ENCODE measurements at regions not wholly inside any gene's neighbourhood (a gene's known extent, or its start where the extent isn't known, plus 50 kb on each side); places are given as distances from the start of the nearest gene placed in this dataset.

GRCh38 chr4:23483320-23483960, 406.4 kb downstream of the PPARGC1A start:
- no peaks in the 10 kb centered on the region for H3K36me3 ChIP-seq (ENCODE audit: insufficient read depth, low read length)
- no peak overlapping the region for H3K27ac ChIP-seq
- no peak for DNase-seq (ENCODE audit: low read depth, low spot score)
- H3K9ac ChIP-seq (ENCODE audit: insufficient read length), result no peak overlapping the region
- no peak overlapping the region for H3K4me3 ChIP-seq
- no peaks in the 10 kb centered on the region for H3K9me3 ChIP-seq (ENCODE audit: low read depth, low read length)
- TF ChIP-seq EZH2 (IDR thresholded peaks at IDR 0.05), result no peak
- no peak for TF ChIP-seq POLR2AphosphoS5 (IDR thresholded peaks at IDR 0.05; ENCODE audit: borderline replicate concordance, low read depth, low read length)
- no peak for TF ChIP-seq FOXP2 (optimal IDR thresholded peaks at IDR 0.05; ENCODE audit: control extremely low read depth, extremely low read length, insufficient read depth)

- TF ChIP-seq POLR2AphosphoS5 (IDR thresholded peaks at IDR 0.05; ENCODE audit: borderline replicate concordance, low read depth, low read length) (no peak), FOXP2 (optimal IDR thresholded peaks at IDR 0.05; ENCODE audit: control extremely low read depth, extremely low read length, insufficient read depth) (no peak), EZH2 (IDR thresholded peaks at IDR 0.05) (no peak)
- Histone ChIP-seq H3K9ac (ENCODE audit: insufficient read length) (no peak overlapping the region), H3K4me3 (no peak overlapping the region), H3K27ac (no peak overlapping the region), H3K9me3 (ENCODE audit: low read depth, low read length) (no peaks in the 10 kb centered on the region), H3K36me3 (ENCODE audit: insufficient read depth, low read length) (no peaks in the 10 kb centered on the region)
- no peak for DNase-seq (ENCODE audit: low read depth, low spot score)
These were observed 408.3 kb downstream of the PPARGC1A start for GRCh38 chr4:23481566-23481965.

GRCh38 chr4:23477905-23478304, 411.9 kb downstream of the PPARGC1A start:
- no peak for DNase-seq (ENCODE audit: low read depth, low spot score)
- no peaks in the 10 kb centered on the region for H3K36me3 ChIP-seq (ENCODE audit: insufficient read depth, low read length)
- H3K9ac ChIP-seq (ENCODE audit: insufficient read length), result no peak overlapping the region
- no peak overlapping the region for H3K27ac ChIP-seq
- H3K9me3 ChIP-seq (ENCODE audit: low read depth, low read length), result no peaks in the 10 kb centered on the region
- no peak overlapping the region for H3K4me3 ChIP-seq
- no peak for TF ChIP-seq POLR2AphosphoS5 (IDR thresholded peaks at IDR 0.05; ENCODE audit: borderline replicate concordance, low read depth, low read length)
- TF ChIP-seq EZH2 (IDR thresholded peaks at IDR 0.05), result no peak
- no peak for TF ChIP-seq FOXP2 (optimal IDR thresholded peaks at IDR 0.05; ENCODE audit: control extremely low read depth, extremely low read length, insufficient read depth)

GRCh38 chr4:23476515-23477090, 413.2 kb downstream of the PPARGC1A start:
- H3K9ac ChIP-seq (ENCODE audit: insufficient read length), result no peak overlapping the region
- no peaks in the 10 kb centered on the region for H3K36me3 ChIP-seq (ENCODE audit: insufficient read depth, low read length)
- no peak for DNase-seq (ENCODE audit: low read depth, low spot score)
- TF ChIP-seq EZH2 (IDR thresholded peaks at IDR 0.05) (no peak), FOXP2 (optimal IDR thresholded peaks at IDR 0.05; ENCODE audit: control extremely low read depth, extremely low read length, insufficient read depth) (no peak), POLR2AphosphoS5 (IDR thresholded peaks at IDR 0.05; ENCODE audit: borderline replicate concordance, low read depth, low read length) (no peak)
- no peak overlapping the region for H3K27ac ChIP-seq
- no peak overlapping the region for H3K4me3 ChIP-seq
- H3K9me3 ChIP-seq (ENCODE audit: low read depth, low read length), result no peaks in the 10 kb centered on the region

- no peak for TF ChIP-seq POLR2AphosphoS5 (IDR thresholded peaks at IDR 0.05; ENCODE audit: borderline replicate concordance, low read depth, low read length)
- no peak overlapping the region for H3K4me3 ChIP-seq
- no peaks in the 10 kb centered on the region for H3K9me3 ChIP-seq (ENCODE audit: low read depth, low read length)
- H3K9ac ChIP-seq (ENCODE audit: insufficient read length), result no peak overlapping the region
- no peaks in the 10 kb centered on the region for H3K36me3 ChIP-seq (ENCODE audit: insufficient read depth, low read length)
- no peak for DNase-seq (ENCODE audit: low read depth, low spot score)
- H3K27ac ChIP-seq, result no peak overlapping the region
These were observed 426.8 kb downstream of the PPARGC1A start for GRCh38 chr4:23463071-23463470.

GRCh38 chr4:23458054-23458453, 431.8 kb downstream of the PPARGC1A start:
- no peaks in the 10 kb centered on the region for H3K36me3 ChIP-seq (ENCODE audit: insufficient read depth, low read length)
- no peak overlapping the region for H3K4me3 ChIP-seq
- H3K27ac ChIP-seq, result peak overlapping the region; percentile 60; the same call in 1 of the 2 replicates
- no peak for DNase-seq (ENCODE audit: low read depth, low spot score)
- no peak for TF ChIP-seq POLR2AphosphoS5 (IDR thresholded peaks at IDR 0.05; ENCODE audit: borderline replicate concordance, low read depth, low read length)
- TF ChIP-seq FOXP2 (optimal IDR thresholded peaks at IDR 0.05; ENCODE audit: control extremely low read depth, extremely low read length, insufficient read depth), result no peak
- TF ChIP-seq EZH2 (IDR thresholded peaks at IDR 0.05), result no peak
- no peaks in the 10 kb centered on the region for H3K9me3 ChIP-seq (ENCODE audit: low read depth, low read length)
- H3K9ac ChIP-seq (ENCODE audit: insufficient read length), result no peak overlapping the region

- no peaks in the 10 kb centered on the region for H3K9me3 ChIP-seq (ENCODE audit: low read depth, low read length)
- H3K4me3 ChIP-seq, result no peak overlapping the region
- no peak overlapping the region for H3K27ac ChIP-seq
- H3K36me3 ChIP-seq (ENCODE audit: insufficient read depth, low read length), result no peaks in the 10 kb centered on the region
- H3K9ac ChIP-seq (ENCODE audit: insufficient read length), result no peak overlapping the region
- TF ChIP-seq EZH2 (IDR thresholded peaks at IDR 0.05) (no peak), FOXP2 (optimal IDR thresholded peaks at IDR 0.05; ENCODE audit: control extremely low read depth, extremely low read length, insufficient read depth) (no peak), POLR2AphosphoS5 (IDR thresholded peaks at IDR 0.05; ENCODE audit: borderline replicate concordance, low read depth, low read length) (no peak)
- DNase-seq (ENCODE audit: low read depth, low spot score), result no peak
These were observed 433.0 kb downstream of the PPARGC1A start for GRCh38 chr4:23456864-23457263.

- TF ChIP-seq FOXP2 (optimal IDR thresholded peaks at IDR 0.05; ENCODE audit: control extremely low read depth, extremely low read length, insufficient read depth) (no peak), EZH2 (IDR thresholded peaks at IDR 0.05) (no peak), POLR2AphosphoS5 (IDR thresholded peaks at IDR 0.05; ENCODE audit: borderline replicate concordance, low read depth, low read length) (no peak)
- H3K9me3 ChIP-seq (ENCODE audit: low read depth, low read length), result no peaks in the 10 kb centered on the region
- H3K4me3 ChIP-seq, result no peak overlapping the region
- no peaks in the 10 kb centered on the region for H3K36me3 ChIP-seq (ENCODE audit: insufficient read depth, low read length)
- no peak overlapping the region for H3K9ac ChIP-seq (ENCODE audit: insufficient read length)
- DNase-seq (ENCODE audit: low read depth, low spot score), result no peak
- H3K27ac ChIP-seq, result peak overlapping the region; percentile 42; the same call in 1 of the 2 replicates
These were observed 434.2 kb downstream of the PPARGC1A start for GRCh38 chr4:23455456-23456158.
